ENCODE measurements at regions not wholly inside any gene's neighbourhood (a gene's known extent, or its start where the extent isn't known, plus 50 kb on each side); places are given as distances from the start of the nearest gene placed in this dataset.
"Not testable (repeated sequence)": the region's sequence is repeated elsewhere in the genome, so short reads cannot be mapped to it uniquely, and the experiment has no call there.

- H3K9me3 ChIP-seq = no peaks in the 10 kb centered on the region
- H3K27ac ChIP-seq = no peak overlapping the region
- H3K4me1 ChIP-seq (replicated peaks) = no peaks in the 10 kb centered on the region
- WGBS = 68% methylated on average over 1 of the region's 1 CpG
- no peak overlapping the region for H3K4me3 ChIP-seq
- intact Hi-C loops (cut with DNase I) = no loop called here
- no peaks in the 10 kb centered on the region for H3K27me3 ChIP-seq (replicated peaks; ENCODE audit: insufficient read depth)
- no peak for DNase-seq (ENCODE audit: low spot score)
- H3K36me3 ChIP-seq = no peaks in the 10 kb centered on the region
- TF ChIP-seq, protein P1, sequence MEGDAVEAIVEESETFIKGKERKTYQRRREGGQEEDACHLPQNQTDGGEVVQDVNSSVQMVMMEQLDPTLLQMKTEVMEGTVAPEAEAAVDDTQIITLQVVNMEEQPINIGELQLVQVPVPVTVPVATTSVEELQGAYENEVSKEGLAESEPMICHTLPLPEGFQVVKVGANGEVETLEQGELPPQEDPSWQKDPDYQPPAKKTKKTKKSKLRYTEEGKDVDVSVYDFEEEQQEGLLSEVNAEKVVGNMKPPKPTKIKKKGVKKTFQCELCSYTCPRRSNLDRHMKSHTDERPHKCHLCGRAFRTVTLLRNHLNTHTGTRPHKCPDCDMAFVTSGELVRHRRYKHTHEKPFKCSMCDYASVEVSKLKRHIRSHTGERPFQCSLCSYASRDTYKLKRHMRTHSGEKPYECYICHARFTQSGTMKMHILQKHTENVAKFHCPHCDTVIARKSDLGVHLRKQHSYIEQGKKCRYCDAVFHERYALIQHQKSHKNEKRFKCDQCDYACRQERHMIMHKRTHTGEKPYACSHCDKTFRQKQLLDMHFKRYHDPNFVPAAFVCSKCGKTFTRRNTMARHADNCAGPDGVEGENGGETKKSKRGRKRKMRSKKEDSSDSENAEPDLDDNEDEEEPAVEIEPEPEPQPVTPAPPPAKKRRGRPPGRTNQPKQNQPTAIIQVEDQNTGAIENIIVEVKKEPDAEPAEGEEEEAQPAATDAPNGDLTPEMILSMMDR (IDR thresholded peaks at IDR 0.05) = no peak
- no peak for TF ChIP-seq POLR2A (IDR thresholded peaks at IDR 0.05)
- no peak for TF ChIP-seq POLR2AphosphoS5 (IDR thresholded peaks at IDR 0.05)
Measured at GRCh38 chr2:16972276-16972675, 306.6 kb upstream of the CYRIA start.

DNA sequence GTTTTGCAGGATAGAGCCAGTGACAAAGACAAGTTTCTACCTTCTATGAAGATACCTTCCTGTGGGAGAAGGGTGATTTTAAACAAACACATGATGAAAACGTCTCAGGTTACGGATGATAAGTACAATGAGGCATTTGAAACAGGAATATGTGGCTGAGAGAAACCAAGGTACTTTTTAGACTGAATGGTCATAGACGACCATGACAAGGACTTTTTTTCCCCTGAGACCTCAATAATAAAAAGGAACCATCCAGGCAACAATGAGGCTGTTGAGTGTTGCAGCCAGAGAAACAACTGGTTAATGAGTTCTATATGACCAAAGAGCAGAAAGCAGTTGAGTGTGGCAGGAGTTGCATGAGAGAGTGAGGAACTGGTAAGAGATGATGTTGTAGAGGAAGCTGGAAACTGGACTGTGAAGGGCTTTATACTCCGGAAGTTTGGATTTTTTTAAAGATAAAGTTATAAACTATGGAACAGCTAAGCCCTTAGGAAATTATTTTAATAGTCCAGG is 306.1 kb upstream of the CYRIA start:
- H3K27ac ChIP-seq = no peak overlapping the region
- 69% methylated on average over 4 of the region's 4 CpGs for WGBS
- no peaks in the 10 kb centered on the region for H3K27me3 ChIP-seq (replicated peaks; ENCODE audit: insufficient read depth)
- no peaks in the 10 kb centered on the region for H3K9me3 ChIP-seq
- H3K4me1 ChIP-seq (replicated peaks) = no peaks in the 10 kb centered on the region
- DNase-seq (ENCODE audit: low spot score) = no peak
- TF ChIP-seq POLR2A (IDR thresholded peaks at IDR 0.05) (no peak), POLR2AphosphoS5 (IDR thresholded peaks at IDR 0.05) (no peak)
- TF ChIP-seq, protein P1 (IDR thresholded peaks at IDR 0.05) = no peak
- H3K36me3 ChIP-seq = no peaks in the 10 kb centered on the region
- intact Hi-C loops (cut with DNase I) = no loop called here
- H3K4me3 ChIP-seq = no peak overlapping the region

DNA sequence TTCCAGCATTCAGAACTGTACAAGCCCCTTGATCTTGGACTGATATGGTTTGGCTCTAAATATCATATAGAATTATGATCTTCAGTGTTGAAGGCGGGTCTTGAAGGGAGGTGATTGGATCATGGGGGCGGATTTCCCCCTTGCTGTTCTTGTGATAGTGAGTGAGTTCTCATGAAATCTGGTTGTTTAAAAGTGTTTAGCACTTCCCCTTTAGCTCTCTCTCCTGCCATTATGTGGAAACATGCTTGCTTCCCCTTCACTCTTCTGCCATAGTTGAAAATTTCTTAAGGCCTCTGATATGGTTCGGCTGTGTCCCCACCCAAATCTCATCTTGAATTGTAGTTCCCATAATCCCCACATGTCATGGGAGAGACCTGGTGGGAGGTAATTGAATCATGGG is 305.3 kb upstream of the CYRIA start:
- 93% methylated on average over 3 of the region's 3 CpGs for WGBS
- intact Hi-C loops (cut with DNase I); H3K36me3 ChIP-seq; H3K9me3 ChIP-seq; H3K4me1 ChIP-seq (replicated peaks); H3K27ac ChIP-seq; DNase-seq (ENCODE audit: low spot score); H3K27me3 ChIP-seq (replicated peaks; ENCODE audit: insufficient read depth); H3K4me3 ChIP-seq: not testable (repeated sequence)

GRCh38 chr2:16962505-16962904 is 296.9 kb upstream of the CYRIA start:
- no peaks in the 10 kb centered on the region for H3K4me1 ChIP-seq (replicated peaks)
- H3K9me3 ChIP-seq = no peaks in the 10 kb centered on the region
- no peak for DNase-seq (ENCODE audit: low spot score)
- no peaks in the 10 kb centered on the region for H3K36me3 ChIP-seq
- WGBS = 45% methylated on average over 1 of the region's 1 CpG
- H3K27me3 ChIP-seq (replicated peaks; ENCODE audit: insufficient read depth) = no peaks in the 10 kb centered on the region
- intact Hi-C loops (cut with DNase I) = no loop called here
- no peak overlapping the region for H3K27ac ChIP-seq
- H3K4me3 ChIP-seq = no peak overlapping the region
- TF ChIP-seq POLR2A (IDR thresholded peaks at IDR 0.05) (no peak), POLR2AphosphoS5 (IDR thresholded peaks at IDR 0.05) (no peak)
- TF ChIP-seq, protein P1 (IDR thresholded peaks at IDR 0.05) = no peak

DNA sequence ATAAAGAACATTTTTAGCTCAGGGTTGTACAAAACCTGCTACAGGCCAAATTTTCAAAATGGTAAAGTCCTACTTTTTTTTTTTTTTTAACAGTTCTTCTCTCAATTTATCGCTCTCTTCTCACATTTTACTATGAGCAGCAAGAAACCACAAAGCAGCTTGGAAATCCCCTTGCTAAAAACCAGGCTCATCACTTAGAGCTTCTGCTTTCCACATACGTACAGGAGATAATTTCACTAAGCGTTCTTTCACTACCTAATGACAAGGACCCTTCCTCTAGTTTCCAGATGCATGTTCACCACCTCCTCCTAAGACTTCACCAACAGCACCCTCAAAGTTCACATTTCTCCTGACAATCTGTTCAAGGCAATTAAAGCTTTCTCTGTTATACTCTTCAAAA is 294.9 kb upstream of the CYRIA start:
- no peak for DNase-seq (ENCODE audit: low spot score)
- Histone ChIP-seq H3K27me3 (replicated peaks; ENCODE audit: insufficient read depth) (no peaks in the 10 kb centered on the region), H3K36me3 (no peaks in the 10 kb centered on the region), H3K9me3 (no peaks in the 10 kb centered on the region), H3K4me1 (replicated peaks) (no peaks in the 10 kb centered on the region), H3K27ac (no peak overlapping the region), H3K4me3 (no peak overlapping the region)
- intact Hi-C loops (cut with DNase I) = no loop called here
- TF ChIP-seq POLR2A (IDR thresholded peaks at IDR 0.05) (no peak), POLR2AphosphoS5 (IDR thresholded peaks at IDR 0.05) (no peak)
- TF ChIP-seq, protein P1 (IDR thresholded peaks at IDR 0.05) = no peak
- WGBS = 79% methylated on average over 3 of the region's 3 CpGs

Measured in prostate gland (tissue), 2 donors.